ENCODE measurements at regions not wholly inside any gene's neighbourhood (a gene's known extent, or its start where the extent isn't known, plus 50 kb on each side); places are given as distances from the start of the nearest gene placed in this dataset.
A peak's percentile ranks its signal among the peaks of the same experiment; 100 is the strongest.

DNA sequence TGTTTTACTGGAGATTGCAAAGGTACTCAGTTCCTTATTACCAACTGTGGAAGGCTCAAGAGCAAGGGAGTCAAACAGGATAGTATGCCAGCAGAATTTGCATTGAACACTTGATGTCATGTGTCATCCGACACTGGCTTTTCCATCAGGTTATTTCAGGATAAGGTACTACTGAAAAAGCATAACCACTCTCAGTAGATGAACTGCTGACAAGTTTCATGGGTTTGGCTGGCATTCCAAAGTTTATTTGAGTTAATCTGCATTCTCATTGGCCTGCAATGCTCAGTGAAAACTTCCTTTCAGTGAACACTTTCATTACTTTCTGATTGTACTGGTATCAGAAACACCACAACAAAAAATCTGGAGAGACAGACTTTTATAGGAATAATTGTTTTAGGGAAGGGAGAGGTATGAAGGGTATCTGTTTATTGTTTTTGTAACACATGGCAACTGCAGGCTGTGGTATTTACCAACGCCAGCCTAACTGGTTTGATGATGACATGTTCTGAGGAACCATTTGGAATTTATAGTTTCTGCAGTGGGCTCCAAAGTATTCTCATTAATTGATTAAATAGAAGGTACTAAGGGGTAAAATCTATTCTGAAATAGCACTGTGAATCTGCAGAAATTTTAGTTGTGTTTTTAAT, 345.7 kb upstream of the NR3C2 start:
- H3K23ac ChIP-seq (ENCODE audit: low read length): no peak overlapping the region
- no peaks in the 10 kb centered on the region for H3K36me3 ChIP-seq (ENCODE audit: control insufficient read depth in 1 of 2, insufficient read depth in 2 of 2, low read length in 2 of 2)
- H3K27ac ChIP-seq (ENCODE audit: low read depth, low read length): no peak overlapping the region
- no peak overlapping the region for H2BK5ac ChIP-seq (ENCODE audit: low read depth, low read length, poor library complexity)
- no peak overlapping the region for H3K14ac ChIP-seq (ENCODE audit: low read length)
- no peak overlapping the region for H3K9ac ChIP-seq (ENCODE audit: low read length)
- H3K79me1 ChIP-seq (ENCODE audit: low read length): no peaks in the 10 kb centered on the region
- H2BK12ac ChIP-seq (ENCODE audit: low read length): no peak overlapping the region
- peaks cover 0 to 3% of the 10 kb centered on the region in 2 experiments for H3K4me1 ChIP-seq (ENCODE audit: control insufficient read depth in 1 of 2, insufficient read depth in 2 of 2, low read length in 2 of 2)
- H4K12ac ChIP-seq (ENCODE audit: low read depth, low read length): no peak overlapping the region
- H4K8ac ChIP-seq (ENCODE audit: low read depth, low read length): no peak overlapping the region
- no peak overlapping the region for H3K18ac ChIP-seq (ENCODE audit: low read length)
- WGBS (ENCODE audit: extremely low coverage, insufficient coverage, insufficient read length): no CpG with 5 or more reads among the region's 2 CpGs
- DNase-seq: peak; percentile 62 to 83
- no peaks in the 10 kb centered on the region for H3K27me3 ChIP-seq (ENCODE audit: insufficient read depth, low read length)
- no peak overlapping the region for H4K91ac ChIP-seq (ENCODE audit: low read depth, low read length)
- no peak overlapping the region for H3K4me3 ChIP-seq (ENCODE audit: low read depth, low read length)
- no peak overlapping the region for H2AFZ ChIP-seq (ENCODE audit: insufficient read depth, low read length, poor library complexity)
- H3K9me3 ChIP-seq (ENCODE audit: insufficient read depth, low read depth, low read length): no peaks in the 10 kb centered on the region
- no peak overlapping the region for H3K4me2 ChIP-seq (ENCODE audit: low read length)
- H3K79me2 ChIP-seq (ENCODE audit: control insufficient read depth, insufficient read depth, low read length, poor library complexity): no peaks in the 10 kb centered on the region
- H2AK5ac ChIP-seq (ENCODE audit: low read length): no peak overlapping the region
- no peak overlapping the region for H3K4ac ChIP-seq (ENCODE audit: low read depth, low read length)
- no peak overlapping the region for H2BK120ac ChIP-seq (ENCODE audit: insufficient read depth, low read length, poor library complexity)

- Histone ChIP-seq H2BK120ac (ENCODE audit: insufficient read depth, low read length, poor library complexity) (no peak overlapping the region), H3K4ac (ENCODE audit: low read depth, low read length) (no peak overlapping the region), H3K9ac (ENCODE audit: low read length) (no peak overlapping the region), H3K4me2 (ENCODE audit: low read length) (no peak overlapping the region), H4K91ac (ENCODE audit: low read depth, low read length) (no peak overlapping the region), H2AFZ (ENCODE audit: insufficient read depth, low read length, poor library complexity) (no peak overlapping the region), H2AK5ac (ENCODE audit: low read length) (no peak overlapping the region), H3K18ac (ENCODE audit: low read length) (no peak overlapping the region), H3K27ac (ENCODE audit: low read depth, low read length) (no peak overlapping the region), H3K4me3 (ENCODE audit: low read depth, low read length) (no peak overlapping the region), H3K79me2 (ENCODE audit: control insufficient read depth, insufficient read depth, low read length, poor library complexity) (no peaks in the 10 kb centered on the region), H2BK5ac (ENCODE audit: low read depth, low read length, poor library complexity) (no peak overlapping the region), H4K8ac (ENCODE audit: low read depth, low read length) (no peak overlapping the region), H3K4me1 (ENCODE audit: control insufficient read depth in 1 of 2, insufficient read depth in 2 of 2, low read length in 2 of 2) (peaks cover 0 to 5% of the 10 kb centered on the region in 2 experiments), H3K27me3 (ENCODE audit: insufficient read depth, low read length) (no peaks in the 10 kb centered on the region), H2BK12ac (ENCODE audit: low read length) (no peak overlapping the region), H3K36me3 (ENCODE audit: control insufficient read depth in 1 of 2, insufficient read depth in 2 of 2, low read length in 2 of 2) (no peaks in the 10 kb centered on the region), H3K9me3 (ENCODE audit: insufficient read depth, low read depth, low read length) (no peaks in the 10 kb centered on the region), H4K12ac (ENCODE audit: low read depth, low read length) (no peak overlapping the region), H3K14ac (ENCODE audit: low read length) (no peak overlapping the region), H3K79me1 (ENCODE audit: low read length) (no peaks in the 10 kb centered on the region), H3K23ac (ENCODE audit: low read length) (no peak overlapping the region)
- no CpG with 5 or more reads among the region's 2 CpGs for WGBS (ENCODE audit: extremely low coverage, insufficient coverage, insufficient read length)
- DNase-seq: no peak
These were observed 345.1 kb upstream of the NR3C2 start for GRCh38 chr4:148787285-148787684.

DNA sequence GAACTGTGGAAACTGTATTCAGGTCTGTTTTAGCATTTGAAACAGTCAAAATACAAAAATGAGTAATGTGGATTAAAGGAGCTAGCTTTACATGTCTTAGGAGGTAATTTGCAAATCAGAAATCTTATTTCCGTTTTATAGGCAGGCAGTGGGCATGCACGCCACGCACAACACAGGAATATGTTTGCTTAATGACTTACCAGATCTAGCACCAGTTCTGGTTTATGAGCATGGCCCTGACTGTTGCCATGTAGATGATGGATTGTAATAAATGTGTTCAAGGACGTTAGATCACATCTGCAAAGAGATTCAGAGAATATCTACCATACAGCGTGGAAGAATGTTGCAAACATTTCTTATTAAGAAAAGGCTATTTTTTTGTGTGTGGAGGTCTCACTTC, 344.5 kb upstream of the NR3C2 start:
- no CpG with 5 or more reads among the region's 5 CpGs for WGBS (ENCODE audit: extremely low coverage, insufficient coverage, insufficient read length)
- no peak overlapping the region for H4K91ac ChIP-seq (ENCODE audit: low read depth, low read length)
- no peaks in the 10 kb centered on the region for H3K27me3 ChIP-seq (ENCODE audit: insufficient read depth, low read length)
- no peaks in the 10 kb centered on the region for H3K9me3 ChIP-seq (ENCODE audit: insufficient read depth, low read depth, low read length)
- no peak overlapping the region for H3K4me3 ChIP-seq (ENCODE audit: low read depth, low read length)
- H4K12ac ChIP-seq (ENCODE audit: low read depth, low read length): no peak overlapping the region
- no peak overlapping the region for H3K4me2 ChIP-seq (ENCODE audit: low read length)
- no peak overlapping the region for H3K18ac ChIP-seq (ENCODE audit: low read length)
- no peak overlapping the region for H2BK12ac ChIP-seq (ENCODE audit: low read length)
- DNase-seq: no peak
- H3K79me2 ChIP-seq (ENCODE audit: control insufficient read depth, insufficient read depth, low read length, poor library complexity): no peaks in the 10 kb centered on the region
- no peak overlapping the region for H2AK5ac ChIP-seq (ENCODE audit: low read length)
- no peak overlapping the region for H2BK5ac ChIP-seq (ENCODE audit: low read depth, low read length, poor library complexity)
- H3K27ac ChIP-seq (ENCODE audit: low read depth, low read length): no peak overlapping the region
- no peak overlapping the region for H3K14ac ChIP-seq (ENCODE audit: low read length)
- H3K4me1 ChIP-seq (ENCODE audit: control insufficient read depth in 1 of 2, insufficient read depth in 2 of 2, low read length in 2 of 2): peaks cover 0 to 10% of the 10 kb centered on the region in 2 experiments
- H2AFZ ChIP-seq (ENCODE audit: insufficient read depth, low read length, poor library complexity): no peak overlapping the region
- no peak overlapping the region for H3K9ac ChIP-seq (ENCODE audit: low read length)
- no peak overlapping the region for H2BK120ac ChIP-seq (ENCODE audit: insufficient read depth, low read length, poor library complexity)
- peaks cover 2% of the 10 kb centered on the region for H3K79me1 ChIP-seq (ENCODE audit: low read length)
- H3K23ac ChIP-seq (ENCODE audit: low read length): no peak overlapping the region
- no peaks in the 10 kb centered on the region for H3K36me3 ChIP-seq (ENCODE audit: control insufficient read depth in 1 of 2, insufficient read depth in 2 of 2, low read length in 2 of 2)
- H3K4ac ChIP-seq (ENCODE audit: low read depth, low read length): no peak overlapping the region
- no peak overlapping the region for H4K8ac ChIP-seq (ENCODE audit: low read depth, low read length)

DNA sequence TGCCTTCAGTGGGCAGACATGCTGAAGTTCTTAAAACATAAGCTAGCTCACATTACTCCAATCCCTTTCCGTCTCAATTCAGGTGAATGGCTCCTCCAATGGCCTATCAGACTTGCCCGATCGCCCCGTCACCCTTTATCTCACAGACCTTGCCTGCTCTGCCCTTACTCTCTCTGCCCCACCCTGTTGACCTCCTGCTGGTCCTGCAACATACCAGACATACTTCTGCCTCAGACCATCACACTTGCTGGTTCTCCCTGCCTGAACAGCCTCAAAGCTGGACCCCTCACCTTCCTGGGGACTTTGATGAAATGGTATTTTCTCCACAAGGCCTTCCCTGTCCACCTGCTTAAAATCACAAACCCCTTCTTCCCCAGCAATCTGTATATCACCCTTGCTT, 340.1 kb upstream of the NR3C2 start:
- no peak overlapping the region for H3K4ac ChIP-seq (ENCODE audit: low read depth, low read length)
- H2AFZ ChIP-seq (ENCODE audit: insufficient read depth, low read length, poor library complexity): no peak overlapping the region
- H4K91ac ChIP-seq (ENCODE audit: low read depth, low read length): no peak overlapping the region
- H3K79me1 ChIP-seq (ENCODE audit: low read length): peaks cover 2% of the 10 kb centered on the region
- H3K9ac ChIP-seq (ENCODE audit: low read length): no peak overlapping the region
- peak overlapping the region; percentile 7 for H3K27ac ChIP-seq (ENCODE audit: low read depth, low read length)
- peaks cover 0 to 7% of the 10 kb centered on the region in 2 experiments for H3K4me1 ChIP-seq (ENCODE audit: control insufficient read depth in 1 of 2, insufficient read depth in 2 of 2, low read length in 2 of 2)
- H3K14ac ChIP-seq (ENCODE audit: low read length): no peak overlapping the region
- H3K18ac ChIP-seq (ENCODE audit: low read length): no peak overlapping the region
- no peaks in the 10 kb centered on the region for H3K9me3 ChIP-seq (ENCODE audit: insufficient read depth, low read depth, low read length)
- no peak overlapping the region for H4K12ac ChIP-seq (ENCODE audit: low read depth, low read length)
- H3K4me3 ChIP-seq (ENCODE audit: low read depth, low read length): no peak overlapping the region
- no peak overlapping the region for H2AK5ac ChIP-seq (ENCODE audit: low read length)
- DNase-seq: peak; percentile 43 to 68
- H4K8ac ChIP-seq (ENCODE audit: low read depth, low read length): no peak overlapping the region
- no peak overlapping the region for H3K4me2 ChIP-seq (ENCODE audit: low read length)
- H3K23ac ChIP-seq (ENCODE audit: low read length): no peak overlapping the region
- no peaks in the 10 kb centered on the region for H3K79me2 ChIP-seq (ENCODE audit: control insufficient read depth, insufficient read depth, low read length, poor library complexity)
- no CpG with 5 or more reads among the region's 4 CpGs for WGBS (ENCODE audit: extremely low coverage, insufficient coverage, insufficient read length)
- no peaks in the 10 kb centered on the region for H3K27me3 ChIP-seq (ENCODE audit: insufficient read depth, low read length)
- H2BK12ac ChIP-seq (ENCODE audit: low read length): no peak overlapping the region
- H3K36me3 ChIP-seq (ENCODE audit: control insufficient read depth in 1 of 2, insufficient read depth in 2 of 2, low read length in 2 of 2): no peaks in the 10 kb centered on the region
- no peak overlapping the region for H2BK120ac ChIP-seq (ENCODE audit: insufficient read depth, low read length, poor library complexity)
- no peak overlapping the region for H2BK5ac ChIP-seq (ENCODE audit: low read depth, low read length, poor library complexity)

Data from trophoblast cell (in vitro differentiated cells and primary cell).